NCI-H2196 (cell line): ENCODE measurements at regions not wholly inside any gene's neighbourhood (a gene's known extent, or its start where the extent isn't known, plus 50 kb on each side); places are given as distances from the start of the nearest gene placed in this dataset.

Source experiments
- DNase-seq: peaks from one replicate; lab custom pipeline; 2025; ENCODE audit not compliant: unreplicated experiment; lab: John Stamatoyannopoulos, UW

DNA sequence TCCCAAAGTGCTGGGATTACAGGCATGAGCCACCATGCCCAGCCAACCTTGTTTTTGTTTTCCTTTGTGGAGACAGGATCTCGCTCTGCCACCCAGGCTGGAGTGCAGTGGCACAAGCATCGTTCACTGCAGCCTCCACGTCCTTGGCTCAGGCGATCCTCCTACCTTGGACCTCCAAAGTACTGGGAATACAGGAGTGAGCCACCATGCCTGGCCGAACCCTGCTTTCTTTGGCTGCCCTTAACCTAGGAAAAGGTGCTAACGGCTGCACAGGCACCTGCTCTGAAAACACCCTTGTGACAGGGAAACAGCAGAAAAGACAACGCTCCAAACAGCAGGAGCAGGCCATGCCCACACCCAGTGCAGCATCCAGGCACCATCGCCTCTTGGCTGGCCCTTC is 71.9 kb downstream of the OAT start:
- DNase-seq = no peak

DNA sequence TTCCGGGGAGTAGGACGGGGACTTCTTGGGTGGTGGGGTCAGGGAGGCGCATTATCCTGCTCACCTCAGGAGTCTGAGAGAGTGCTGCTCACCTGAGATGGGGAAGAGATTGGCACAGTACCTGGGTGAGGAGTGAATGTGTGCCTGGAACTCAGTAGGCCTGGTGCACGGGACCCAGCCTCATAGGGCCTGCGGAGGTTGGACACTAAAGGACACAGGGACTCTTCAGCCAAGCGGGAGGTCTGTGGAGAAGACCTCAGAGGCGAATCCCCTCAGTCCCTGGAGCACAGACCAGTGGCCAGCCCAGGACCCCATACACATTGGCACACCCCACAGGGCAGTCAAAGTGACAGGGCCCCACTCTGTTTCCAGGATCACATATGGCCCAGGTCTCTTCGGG is 73.2 kb downstream of the OAT start:
- no peak for DNase-seq

DNA sequence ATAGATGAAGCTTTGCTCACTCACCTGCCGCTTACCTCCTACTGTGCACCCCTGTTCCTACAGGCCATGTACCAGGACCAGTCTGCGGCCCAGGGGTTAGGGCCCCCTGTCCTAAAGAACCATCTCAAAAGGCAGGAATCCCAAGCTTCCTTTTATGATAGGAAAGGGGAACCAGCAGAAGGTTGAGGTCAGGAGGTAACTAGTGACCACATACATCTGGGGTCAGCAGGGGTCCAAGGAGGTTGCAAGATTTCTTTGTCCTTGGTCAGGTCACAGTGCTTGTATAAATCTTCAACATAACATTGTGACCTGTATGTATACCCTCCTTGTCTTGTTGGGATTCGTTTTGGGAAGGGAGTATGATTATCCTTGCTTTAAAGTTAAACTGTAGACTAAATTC is 73.8 kb downstream of the OAT start:
- DNase-seq = no peak

DNA sequence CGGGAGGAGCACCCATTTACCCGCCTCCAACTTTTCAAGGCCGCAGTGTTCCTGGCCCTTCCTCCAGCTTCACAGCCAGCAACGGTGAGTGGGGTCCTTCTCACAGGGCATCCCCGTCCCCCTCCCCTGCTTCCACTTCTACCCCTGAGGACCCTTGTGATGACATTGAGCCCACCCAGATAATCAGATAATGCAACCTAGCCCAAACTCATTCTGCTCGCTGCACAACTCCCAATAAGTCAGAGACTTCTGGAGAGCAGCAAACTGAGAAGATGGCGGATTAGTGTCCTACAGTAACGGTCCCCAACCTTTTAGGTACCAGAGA is 74.5 kb downstream of the OAT start:
- DNase-seq = no peak

DNA sequence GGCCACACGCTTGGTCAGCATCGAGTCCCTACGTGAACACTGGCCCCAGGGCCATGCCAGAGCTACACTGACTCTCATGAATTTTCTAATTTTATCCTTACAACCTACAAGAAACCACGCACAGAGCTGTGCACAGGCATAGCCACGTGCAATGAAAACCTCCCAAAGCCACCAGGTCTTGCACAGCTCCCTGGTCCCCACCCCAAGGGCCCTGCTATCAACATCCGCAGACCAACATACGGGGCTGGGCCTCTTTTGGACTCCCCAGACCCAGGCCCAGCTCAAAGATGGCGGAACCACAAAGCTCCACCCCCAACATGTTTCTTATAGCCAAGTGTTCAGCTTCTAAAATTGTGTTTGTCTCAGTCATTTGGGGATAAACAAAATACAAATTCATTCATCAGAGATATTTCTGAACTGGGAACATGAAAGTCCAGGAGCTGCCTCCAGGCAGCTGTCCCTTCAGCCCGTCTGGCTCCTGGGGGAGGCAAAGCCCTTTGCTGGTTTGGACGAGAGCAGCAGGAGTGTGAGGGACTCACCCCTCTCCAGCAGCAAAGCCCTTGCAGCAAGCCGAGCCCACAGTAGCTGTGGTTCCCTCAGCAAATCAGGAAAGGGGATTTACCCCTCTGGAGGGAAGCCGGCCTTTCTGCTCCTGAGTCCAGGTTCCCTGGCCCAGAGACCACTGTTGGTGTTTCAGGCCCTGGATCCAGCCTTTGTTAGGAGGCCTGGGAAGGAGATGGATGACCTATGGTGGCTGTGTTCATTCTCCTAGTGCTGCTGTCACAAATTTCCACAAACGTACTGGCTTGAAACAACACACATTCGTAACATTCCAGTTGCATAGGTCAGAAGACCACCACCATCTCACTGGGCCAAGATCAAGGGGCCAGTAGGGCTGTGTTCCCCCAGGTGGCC is 75.1 kb downstream of the OAT start:
- no peak for DNase-seq

DNA sequence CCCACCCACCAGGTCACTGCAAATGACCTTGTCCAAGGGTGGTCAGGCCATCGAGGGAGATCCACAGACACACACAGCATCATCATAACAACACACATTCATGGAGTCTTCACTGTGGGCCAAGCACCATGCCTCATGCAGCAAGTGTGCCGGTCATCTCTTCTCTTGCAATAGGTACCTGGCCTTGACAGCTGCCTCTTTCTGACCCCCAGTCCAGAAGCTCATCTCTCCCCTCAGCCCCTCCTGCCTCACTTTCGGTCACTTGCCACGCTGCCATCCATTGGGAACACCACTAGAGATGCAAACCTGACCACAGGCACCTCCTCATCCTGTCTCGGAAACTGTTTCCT is 75.9 kb downstream of the OAT start:
- DNase-seq = no peak

DNA sequence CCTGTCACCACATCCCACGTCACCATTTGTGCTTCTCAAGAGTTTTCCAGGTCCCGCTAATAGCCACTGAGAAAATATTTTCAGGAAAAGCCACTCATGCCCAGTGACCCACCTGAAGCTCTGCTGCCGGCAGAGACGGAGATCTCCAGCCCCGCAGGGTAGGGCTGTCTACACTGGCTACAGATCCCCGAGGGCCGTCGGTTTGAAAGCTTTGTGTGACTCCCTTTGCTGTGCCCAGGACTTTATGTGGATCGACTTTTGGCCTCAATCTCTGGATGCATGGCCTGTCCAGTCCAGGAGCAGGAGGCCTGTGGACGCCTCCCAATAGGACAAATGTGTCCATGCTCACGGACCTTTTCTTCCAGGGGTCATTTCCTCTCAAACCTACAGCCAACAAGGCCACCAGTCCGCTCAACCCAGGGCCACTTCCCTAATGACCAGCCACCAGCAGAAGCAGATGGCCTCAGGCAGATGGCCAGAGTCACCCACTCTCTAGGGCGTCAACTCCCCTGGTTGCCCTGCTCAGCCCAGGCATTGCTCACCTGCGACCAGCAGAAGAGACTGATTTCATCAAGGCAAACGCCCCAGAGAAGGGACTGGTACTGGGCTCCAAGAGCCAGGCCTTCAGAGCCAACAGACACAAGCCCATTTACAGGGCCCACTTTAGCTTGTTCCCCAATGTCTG is 76.4 kb downstream of the OAT start:
- DNase-seq = no peak

DNA sequence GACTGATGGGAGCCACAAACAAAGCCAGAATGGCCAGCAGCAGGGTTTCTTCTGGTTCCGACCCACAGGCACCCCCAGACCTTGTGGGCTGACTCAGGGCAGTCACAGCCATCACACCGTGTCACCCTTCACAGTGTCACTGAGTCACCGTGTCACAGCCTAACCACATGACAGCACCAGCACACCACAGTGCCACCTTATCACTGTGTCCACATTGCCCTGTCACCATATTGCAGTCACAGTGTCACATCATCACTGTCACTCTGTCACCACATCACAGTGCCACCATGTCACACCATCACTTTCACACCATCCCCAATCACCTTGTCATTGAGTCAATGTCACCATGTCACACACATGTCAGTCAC is 77.0 kb downstream of the OAT start:
- DNase-seq = no peak

DNA sequence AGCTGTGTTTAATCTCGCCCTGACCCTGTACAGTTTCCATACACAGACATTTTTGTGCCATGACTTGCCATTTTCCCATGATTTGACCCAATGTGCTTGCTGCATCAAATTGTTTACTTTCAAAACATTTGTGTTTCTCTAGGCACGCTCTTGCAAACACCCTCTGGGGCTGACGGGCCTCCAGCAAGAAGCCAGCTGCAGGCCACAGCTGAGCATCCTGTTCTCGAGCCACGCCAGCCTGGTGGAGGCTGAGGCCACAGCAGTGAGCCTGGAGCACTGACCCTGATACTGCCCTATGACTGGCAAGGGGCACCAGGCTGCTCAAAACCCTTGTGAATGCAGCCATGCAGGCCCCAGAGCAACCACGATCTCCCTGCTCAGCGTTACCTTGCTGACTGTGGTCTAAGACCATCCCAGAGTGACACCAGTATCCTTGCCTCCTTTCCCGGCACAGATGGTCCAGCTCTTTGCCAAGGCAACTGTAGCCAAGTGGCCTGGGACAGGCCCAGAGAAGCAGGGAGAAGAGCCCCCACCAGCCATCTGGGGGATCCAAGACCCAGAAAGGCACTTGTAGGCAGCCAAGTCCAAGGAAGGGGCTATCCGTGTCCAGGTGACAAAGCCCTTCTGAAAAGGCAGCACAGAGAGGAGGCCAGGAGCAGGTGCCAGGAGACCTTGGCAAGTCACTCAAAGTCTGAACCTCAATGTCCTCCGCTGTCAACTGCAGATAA is 78.5 kb downstream of the OAT start:
- DNase-seq = no peak

DNA sequence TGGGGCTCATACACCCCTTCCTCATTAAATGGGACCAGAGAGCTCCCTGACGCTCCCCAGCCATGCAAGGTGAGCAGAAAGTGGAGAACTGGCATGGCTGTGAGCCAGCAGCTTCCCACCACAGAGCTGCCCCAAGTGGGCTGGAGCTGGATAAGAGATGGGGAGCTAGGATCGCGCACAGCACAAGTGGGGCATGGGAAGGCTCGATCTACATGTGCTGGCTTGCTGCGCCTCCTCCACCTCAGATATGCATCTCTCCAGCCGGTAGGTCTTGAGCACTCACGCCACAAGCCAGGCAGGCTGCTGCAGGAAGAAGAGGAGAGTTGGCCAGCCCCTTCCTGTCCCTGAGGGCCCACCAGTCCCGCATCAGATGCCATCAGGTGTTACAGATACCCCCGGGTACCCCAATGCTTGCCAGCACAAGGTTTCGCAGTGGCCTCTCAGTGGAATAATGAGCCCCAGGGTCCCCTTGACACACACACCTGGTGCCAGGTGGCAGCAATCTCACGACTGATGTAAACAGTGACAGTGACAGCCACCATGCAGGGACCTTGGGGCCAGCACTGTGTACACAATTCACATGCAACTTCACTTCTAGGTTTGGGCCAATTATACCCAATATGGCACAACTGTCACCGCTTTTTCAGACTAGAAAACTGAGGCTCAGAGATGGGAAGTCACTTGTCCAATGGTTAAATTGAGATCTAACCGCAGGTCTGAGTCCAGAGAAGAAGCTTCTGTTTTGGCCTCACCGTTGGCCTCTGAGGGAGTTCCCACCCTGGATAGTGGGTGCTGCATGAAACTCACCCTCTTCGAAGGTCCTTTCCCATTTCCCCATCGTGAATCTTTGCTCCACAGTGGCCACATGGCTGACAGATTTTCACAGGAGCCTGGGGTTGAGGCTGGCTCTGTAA is 79.3 kb downstream of the OAT start:
- no peak for DNase-seq

DNA sequence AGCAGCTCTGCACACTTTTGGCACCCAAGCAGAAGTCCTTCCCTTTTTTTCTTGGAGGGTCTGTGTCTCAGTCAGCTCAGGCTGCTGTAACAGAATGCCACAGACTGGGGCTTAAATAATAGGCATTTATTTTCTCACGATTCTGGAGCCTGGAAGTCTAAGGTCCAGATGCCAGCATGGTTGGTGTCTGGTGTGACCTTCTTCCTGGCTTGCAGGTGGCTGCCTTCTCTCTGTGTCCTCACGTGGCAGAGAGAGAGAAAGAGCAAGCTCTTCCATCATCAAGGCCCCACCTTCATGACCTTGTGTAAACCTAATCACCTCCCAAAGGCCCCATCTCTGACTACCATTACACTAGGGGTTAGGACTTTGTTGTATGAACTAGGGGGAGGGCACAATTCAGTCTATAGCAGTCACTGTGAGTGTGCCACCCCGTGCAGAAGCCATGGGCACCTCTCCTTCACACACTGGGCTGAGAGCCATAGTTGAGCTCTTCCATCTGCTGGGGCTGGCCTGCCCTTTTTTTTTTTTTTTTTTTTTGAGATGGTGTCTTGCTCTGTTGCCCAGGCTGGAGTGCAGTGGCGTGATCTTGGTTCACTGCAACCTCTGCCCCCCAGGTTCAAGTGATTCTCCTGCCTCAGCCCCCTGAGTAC is 80.3 kb downstream of the OAT start:
- no peak for DNase-seq

DNA sequence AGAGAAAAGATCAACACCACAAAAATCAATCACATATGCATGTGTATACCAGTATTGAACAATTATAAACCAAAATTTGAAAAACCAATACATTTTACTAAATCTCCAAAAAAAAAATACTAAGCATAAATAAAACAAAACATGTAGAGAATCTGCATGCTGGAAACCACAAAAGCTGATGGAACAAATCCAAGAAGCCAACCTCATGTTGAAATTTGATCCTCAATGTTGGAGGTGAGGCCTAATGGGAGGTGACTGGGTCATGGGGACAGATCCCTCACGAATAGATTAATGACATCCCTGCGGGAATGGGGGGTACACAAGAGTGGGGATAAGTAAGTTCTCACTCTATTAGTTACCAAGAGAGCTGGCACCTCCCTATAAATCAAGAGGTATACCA is 82.5 kb downstream of the OAT start:
- DNase-seq = no peak

DNA sequence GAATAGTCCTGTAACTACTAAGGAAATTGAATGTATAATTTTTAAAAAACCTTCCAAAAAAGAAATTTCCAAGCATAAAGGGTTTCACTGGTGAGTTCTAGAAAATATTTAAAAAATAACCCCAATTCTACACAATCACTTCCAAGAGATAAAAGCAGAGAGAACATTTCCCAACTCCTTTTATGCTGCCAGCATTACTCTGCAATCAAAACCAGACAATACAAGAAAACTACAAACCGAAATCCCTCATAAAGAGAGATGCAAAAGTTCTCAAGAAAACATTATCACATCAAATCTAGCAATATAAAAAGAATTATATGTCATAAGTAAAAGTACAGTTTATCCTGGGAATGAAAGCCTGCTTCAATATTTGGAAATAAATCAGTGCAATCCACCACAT is 84.8 kb downstream of the OAT start:
- DNase-seq = no peak

DNA sequence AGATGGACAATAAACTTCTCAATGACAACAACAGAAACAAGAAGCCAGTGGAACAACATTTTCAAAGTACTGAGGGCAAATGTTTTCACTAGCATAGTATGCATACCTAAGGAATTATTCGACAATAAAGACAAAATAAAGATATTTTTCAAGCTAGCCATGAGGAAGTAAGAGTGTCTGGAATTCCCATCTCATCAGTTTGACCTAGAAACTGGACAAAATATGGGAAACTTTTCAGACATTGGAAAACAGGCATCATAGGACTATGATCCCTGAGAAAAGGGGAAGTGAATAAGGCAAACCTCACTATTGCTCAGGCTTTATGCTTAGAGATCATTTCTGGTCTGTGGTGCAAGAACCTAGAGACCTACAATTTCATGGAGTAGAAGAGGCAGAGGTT is 86.3 kb downstream of the OAT start:
- DNase-seq = no peak

DNA sequence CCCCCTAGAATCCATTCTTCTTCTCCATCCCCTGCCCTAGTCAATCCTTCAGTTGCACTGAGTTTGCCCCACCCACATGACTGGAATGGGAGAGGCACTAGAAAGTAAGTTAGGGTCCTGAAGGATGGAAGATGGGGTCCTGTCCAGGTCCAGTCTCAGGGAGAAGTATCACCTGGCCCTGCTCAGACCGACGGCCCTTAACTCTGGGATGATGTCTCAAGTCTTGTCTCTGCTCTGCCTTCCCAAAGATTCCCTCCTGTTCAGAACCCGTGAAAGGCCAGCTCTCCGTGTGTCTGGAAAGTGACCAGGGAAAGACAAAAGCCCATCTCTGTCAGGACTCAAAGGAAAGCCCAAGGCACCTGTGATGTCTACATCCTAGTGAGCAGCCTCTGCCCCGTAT is 88.8 kb downstream of the OAT start:
- DNase-seq = no peak

DNA sequence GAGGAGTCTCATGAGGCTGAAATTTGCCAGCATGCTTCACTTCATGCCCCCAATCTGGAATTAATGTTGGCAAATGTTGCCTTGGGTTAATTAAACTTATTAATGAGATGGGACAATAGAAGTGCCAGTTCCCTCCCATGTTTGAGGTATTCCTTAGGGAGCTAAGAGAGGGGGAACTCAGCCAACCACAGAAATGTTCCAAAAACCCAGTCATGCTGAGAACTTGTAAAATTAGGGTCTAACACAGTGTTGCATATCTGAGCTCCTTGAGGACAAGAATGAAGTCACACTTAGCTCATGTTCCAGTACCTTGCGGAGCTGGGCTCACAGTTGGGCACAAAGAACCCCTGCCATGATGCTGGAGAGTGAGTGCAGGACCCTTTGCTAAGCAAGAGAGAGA is 89.4 kb downstream of the OAT start:
- no peak for DNase-seq

DNA sequence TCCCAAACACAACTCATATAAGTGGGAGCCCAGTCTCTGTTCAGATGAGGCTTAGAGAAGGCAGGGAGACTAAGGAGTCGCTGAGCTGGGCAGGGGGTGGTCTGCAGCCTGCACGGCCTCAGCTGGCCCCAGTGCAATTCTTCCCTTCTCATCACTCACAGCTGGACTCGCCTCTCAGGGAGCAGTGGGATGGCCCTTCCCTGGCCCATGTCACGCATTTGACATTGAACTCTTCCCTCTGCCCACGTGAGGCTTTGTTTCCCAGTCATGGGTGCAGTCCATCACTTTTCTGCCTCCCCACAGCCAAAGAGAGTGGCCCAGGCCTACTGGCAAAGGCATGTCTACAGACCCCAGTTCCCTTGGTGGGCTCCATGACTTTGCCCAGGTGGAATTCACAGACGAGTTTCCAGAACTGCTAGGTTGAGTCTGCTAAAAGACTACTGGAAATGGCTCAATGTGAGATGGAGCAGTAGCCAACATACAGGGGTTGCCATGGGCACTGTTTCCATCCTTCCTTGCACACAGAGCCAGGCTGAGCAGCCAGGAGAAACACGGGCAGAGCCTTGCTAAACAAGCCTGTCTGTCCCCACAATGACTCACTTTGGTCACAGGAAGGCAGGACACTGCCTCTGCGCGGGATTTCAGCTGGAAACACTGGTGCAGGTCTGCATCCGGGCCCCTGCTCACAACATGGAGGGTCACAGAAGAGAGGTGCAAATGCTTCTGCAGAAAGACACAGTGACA is 90.1 kb downstream of the OAT start:
- DNase-seq = no peak

DNA sequence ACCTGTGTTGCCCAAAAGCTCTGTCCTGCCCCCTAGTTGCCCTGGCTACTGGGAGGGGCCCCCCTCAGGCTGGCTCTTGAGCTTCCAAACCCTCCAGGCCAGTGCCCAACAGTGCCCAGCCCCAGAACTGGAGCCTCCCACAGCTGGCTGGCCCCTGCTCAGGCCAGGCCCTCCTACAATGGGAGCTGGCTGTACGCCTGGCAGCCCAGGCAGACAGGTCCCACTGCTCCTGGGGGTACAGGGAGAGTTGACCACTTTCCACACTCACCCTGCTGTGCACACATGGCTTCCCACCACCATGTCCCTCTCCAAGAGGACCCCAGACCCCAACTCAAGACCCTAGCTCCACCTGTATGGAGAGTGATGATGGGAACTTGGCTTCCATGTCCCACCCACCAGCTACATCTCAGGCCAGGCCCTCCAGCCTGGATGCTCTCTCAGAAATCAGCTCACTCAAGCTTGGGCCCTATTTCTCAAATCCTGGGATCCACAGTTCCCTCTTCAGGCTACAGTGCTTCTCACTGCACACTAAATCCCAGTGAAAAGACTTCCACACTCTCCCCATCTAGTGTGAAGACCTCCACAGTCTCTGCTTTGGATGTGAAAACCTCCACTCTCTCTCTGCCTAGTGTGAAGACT is 92.6 kb downstream of the OAT start:
- DNase-seq = no peak

DNA sequence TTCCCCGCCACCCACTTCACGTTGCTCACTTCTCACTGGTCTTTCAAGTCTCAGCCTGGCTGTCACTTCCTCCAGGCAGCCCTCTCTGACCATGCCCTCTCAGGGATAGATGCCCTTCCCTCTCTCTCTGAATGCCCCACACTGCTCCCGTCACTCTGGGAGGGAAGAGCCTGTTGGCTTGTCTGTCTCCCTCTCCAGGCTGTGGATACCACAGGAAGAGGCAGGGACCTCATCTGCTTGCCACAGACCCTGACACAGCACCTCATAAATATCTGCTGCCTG is 93.1 kb downstream of the OAT start:
- DNase-seq = no peak
